CD4-positive, alpha-beta T cell treated with Interleukin-4 for 4 hours (primary cell): ENCODE measurements at regions not wholly inside any gene's neighbourhood (a gene's known extent, or its start where the extent isn't known, plus 50 kb on each side); places are given as distances from the start of the nearest gene placed in this dataset.

Experiments used
- DNase-seq: peaks from one replicate; pipeline ENCODE4 v3.0.0-alpha.2; 2020

GRCh38 chr20:21936261-21936660 lies 230.8 kb downstream of the PAX1 start:
- no peak for DNase-seq

DNA sequence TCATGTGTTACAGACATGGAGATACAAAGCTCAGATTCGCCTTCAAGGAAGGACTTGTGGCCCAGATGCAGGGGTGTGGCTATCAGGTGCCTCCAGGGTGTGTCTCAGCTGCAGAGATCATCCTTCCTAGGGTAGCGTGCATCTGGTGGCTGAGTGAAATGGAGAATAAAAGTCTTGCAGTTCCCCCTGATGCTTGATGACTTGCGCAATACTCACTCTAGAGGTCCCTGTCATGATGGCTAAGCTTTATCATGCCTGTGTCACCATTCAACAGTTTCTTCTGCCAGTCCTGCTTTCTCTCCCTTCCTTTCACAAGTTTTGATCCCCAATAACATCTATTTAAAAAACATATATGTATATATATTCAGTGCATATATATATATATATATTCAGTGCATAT lies 228.1 kb downstream of the PAX1 start:
- no peak for DNase-seq

DNA sequence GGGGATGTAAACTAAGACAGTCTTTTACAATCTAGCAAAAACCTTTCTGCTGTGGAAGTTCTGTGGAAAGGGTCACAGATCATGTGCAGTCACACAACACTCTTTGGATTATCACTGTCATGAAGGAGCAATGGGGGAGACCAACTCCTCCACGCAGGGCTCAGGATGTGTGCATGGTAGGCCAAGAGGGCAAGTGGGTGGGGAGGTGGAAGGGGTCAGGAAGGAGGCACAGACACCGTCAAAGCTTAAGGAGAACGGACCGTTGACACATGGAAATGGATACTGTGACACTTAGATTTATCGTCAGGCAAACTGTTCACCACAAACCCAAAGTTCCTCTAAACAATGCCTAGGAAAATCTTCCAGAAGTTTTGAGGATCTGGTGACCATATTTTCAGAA lies 215.8 kb downstream of the PAX1 start:
- no peak for DNase-seq

GRCh38 chr20:21920211-21920610 lies 214.7 kb downstream of the PAX1 start:
- DNase-seq: no peak

- DNase-seq: no peak
These were observed 212.9 kb downstream of the PAX1 start for GRCh38 chr20:21918398-21918797.

- no peak for DNase-seq
These were observed 196.9 kb downstream of the PAX1 start for GRCh38 chr20:21902391-21902790.

GRCh38 chr20:21901470-21902275 lies 196.2 kb downstream of the PAX1 start:
- DNase-seq: no peak

DNA sequence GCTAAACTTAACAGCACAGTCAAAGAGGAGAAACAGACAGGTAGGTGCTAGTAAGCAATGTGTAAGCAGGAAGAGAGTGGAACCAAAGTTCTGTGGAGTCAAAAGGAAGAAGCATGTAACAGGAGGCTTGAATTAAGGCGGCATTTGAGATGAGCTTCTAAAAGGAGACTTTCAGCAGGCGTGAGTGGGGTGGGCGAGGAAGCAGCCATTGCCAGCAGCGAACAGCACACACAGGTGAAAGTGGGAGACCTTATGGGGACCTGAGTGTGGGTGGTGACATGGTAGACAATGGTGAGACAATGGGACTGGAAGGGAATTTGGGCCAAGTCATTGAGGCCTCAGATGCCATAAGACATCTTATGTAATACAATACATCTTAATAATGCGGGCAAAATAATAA lies 195.0 kb downstream of the PAX1 start:
- DNase-seq: no peak

DNA sequence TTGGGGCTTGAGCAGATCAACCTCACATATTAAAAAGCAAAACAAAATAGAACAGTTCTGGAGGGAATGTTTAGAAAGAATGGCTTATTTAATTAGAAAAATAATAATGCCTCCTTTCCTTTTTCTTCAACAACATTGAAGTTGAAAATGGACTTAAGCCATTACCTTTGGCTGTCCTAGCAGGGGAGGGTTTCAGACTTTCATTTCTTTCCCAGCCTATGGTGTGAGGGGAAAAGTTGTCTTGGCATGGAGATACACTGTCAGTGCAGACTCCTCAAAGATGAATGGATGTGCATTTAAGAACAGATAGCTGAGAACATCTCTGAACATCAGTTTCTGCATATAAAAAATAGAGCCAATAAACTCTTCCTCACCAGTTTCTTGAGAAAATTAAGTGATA lies 169.5 kb downstream of the PAX1 start:
- DNase-seq: no peak

DNA sequence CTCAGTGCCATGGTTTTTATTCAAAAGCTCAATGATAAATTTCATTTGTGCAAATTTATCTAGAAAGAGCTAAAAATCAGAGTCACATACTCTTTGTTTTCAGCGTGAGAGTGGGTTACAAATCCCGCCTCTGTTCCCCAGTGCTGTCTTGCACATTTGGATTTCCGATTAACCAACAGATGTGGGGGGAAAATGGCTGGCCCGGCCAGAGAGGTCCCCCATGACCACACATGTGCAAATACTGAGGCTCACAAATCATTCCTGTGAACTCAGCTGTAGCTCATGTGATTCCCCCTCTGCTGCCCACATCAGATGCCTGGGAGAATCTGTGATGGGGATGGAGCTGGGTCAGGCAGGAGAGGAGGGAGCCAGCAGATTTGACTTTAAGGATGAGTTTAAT lies 168.7 kb downstream of the PAX1 start:
- no peak for DNase-seq

DNA sequence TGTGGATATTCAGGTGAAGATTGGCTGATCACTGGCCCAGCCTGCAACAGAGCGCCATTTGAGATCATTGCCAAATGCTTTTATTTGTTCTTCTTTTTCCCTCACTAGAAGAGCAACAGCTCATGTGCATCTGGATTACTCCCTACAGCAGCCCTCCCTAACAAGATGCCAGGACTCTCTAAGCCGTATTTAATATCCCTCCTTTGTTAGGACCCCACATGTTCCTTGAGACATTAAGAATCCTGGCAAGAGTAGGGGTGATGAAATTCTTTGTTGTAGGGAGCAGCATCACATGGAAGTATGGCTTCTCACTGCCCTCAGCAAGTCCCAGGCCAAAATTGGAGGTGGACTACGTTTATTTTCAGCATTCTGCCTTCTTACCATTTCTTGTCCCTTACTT lies 167.8 kb downstream of the PAX1 start:
- no peak for DNase-seq

- DNase-seq: no peak
These were observed 162.3 kb downstream of the PAX1 start for GRCh38 chr20:21867811-21868210.

DNA sequence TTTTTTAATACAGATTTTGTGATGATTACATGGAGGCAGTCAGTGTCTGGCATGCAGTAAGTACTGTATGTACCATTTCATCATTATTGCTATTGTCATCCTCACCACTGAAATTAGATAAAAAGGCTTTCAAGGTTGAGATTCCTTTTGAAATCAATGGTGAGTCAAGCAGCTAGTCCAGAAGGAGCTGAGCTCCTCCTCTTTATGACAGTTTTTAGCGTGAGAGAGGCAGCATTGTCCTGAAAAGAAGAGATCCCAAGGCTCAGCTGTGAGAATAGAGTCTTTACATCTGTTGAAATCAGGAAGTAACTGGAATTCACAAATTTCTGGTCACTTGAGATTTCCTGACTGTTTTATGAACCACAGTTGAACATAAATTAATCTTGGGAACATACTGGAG lies 161.9 kb downstream of the PAX1 start:
- no peak for DNase-seq

DNA sequence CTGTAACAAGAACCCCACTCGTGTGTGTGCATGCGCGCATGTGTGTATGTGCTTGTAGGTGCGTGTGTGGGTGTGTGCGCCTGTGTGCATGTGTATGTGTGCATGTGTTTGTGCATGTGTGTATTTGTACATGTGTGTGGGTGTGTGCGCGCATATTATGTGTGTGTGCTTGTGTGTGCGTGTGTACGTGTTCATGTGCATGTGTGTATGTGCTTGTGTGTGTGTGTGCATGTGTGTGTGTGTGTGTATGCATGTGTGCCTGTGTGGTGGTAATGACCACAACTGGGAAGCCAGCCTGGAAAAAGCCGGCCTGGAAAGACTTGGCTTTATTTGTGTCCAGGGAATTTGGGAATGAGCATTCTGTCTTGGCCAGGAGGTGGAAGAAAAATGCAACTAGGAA lies 157.5 kb downstream of the PAX1 start:
- no peak for DNase-seq

DNA sequence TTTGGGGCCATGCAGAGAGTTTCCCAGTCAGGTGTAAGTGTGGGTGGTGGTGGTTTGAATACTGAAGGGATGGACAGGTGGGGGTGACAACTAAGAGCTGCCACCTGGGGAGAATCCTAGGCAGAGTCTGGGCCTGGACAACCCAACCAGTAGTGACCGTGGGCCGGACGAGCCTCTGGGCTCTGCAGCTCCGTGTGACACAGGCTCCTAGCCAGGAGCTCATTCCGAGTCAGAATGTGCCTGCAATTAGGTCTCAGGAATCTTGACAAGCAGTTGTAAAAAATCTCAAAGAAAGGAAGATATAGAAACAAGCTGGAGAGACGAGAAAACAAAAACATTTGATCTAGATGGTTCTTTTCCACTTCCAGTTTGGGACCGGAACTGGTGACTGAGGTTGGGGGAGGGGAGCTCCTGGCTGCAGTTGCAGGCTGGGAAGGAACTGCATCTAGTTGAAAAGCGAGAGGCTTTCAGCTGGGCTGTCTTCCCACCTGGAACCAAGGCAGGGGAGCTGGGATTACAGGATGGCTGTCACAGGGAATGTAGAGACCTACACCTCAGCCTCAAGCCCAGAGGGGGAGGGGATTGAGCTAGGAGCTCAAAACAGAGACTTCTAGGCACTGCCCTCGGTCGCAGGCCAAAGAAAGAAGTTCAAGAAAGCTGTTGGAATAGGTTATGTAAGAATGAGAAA lies 156.9 kb downstream of the PAX1 start:
- no peak for DNase-seq

- no peak for DNase-seq
These were observed 135.5 kb downstream of the PAX1 start for GRCh38 chr20:21840991-21841390.

- no peak for DNase-seq
These were observed 134.5 kb downstream of the PAX1 start for GRCh38 chr20:21839982-21840381.

- DNase-seq: no peak
These were observed 130.9 kb downstream of the PAX1 start for GRCh38 chr20:21836346-21836745.

DNA sequence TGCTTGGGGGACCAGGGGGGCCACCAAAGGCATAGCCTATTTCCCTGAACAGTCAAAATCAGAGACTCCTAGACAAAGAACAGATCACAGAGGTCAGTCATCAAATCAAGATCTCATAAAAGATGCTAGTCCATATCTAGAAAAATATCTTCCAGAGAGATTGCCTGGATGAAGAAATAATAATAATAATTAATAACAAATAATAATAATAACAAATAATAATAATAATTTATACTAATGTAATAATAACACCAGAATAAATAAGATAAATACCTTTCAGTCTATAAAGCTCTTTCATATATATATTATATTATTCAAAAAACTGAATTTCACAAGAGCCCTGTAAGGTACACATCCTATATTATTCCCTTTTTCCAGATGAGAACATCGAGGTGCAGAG lies 129.6 kb downstream of the PAX1 start:
- DNase-seq: no peak

GRCh38 chr20:21832442-21833385 lies 127.2 kb downstream of the PAX1 start:
- DNase-seq: no peak

- no peak for DNase-seq
These were observed 121.5 kb downstream of the PAX1 start for GRCh38 chr20:21826976-21827375.

GRCh38 chr20:21821358-21821757 lies 115.9 kb downstream of the PAX1 start:
- DNase-seq: no peak

- DNase-seq: no peak
These were observed 115.2 kb downstream of the PAX1 start for GRCh38 chr20:21820688-21821087.

DNA sequence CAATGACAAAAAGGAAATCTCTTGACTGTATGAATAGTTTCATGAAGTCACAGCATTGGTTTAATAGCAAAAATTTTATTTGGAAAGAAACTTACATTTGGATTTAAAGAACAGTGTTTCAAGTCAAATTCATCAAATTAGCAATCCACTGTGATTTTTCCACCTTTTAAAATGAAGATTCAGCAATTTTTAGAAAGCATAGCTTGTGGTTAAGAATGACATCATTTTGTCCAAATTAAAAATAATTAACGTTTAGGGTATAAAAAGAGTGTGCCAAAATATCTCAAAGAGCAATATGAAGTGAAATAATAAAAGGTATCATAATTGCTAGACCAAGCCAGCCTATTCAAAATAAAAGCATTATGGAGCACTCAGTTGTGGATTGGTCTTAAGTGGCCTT lies 114.6 kb downstream of the PAX1 start:
- no peak for DNase-seq
